Neural progenitor cell (in vitro differentiated cells): ENCODE measurements at regions not wholly inside any gene's neighbourhood (a gene's known extent, or its start where the extent isn't known, plus 50 kb on each side); places are given as distances from the start of the nearest gene placed in this dataset.

Source experiments
- DNase-seq: peaks from one replicate; pipeline ENCODE4 v3.0.0-alpha.2; 2016; ENCODE audit warnings: low spot score
- H2AFZ ChIP-seq: fragments of 200-600 bp; sonication (generic); replicated peaks from 2 replicates; pipeline ENCODE4 v1.6.1; 2016; ENCODE audit warnings: antibody characterized with exemption
- H3F3A ChIP-seq: fragments of 200-600 bp; sonication (generic); 2 replicates; pipeline ENCODE4 v1.6.1; 2016; ENCODE audit warnings: antibody characterized with exemption, low read depth
- H3K27ac ChIP-seq: fragments of 200-600 bp; sonication (generic); 2 replicates; pipeline ENCODE4 v1.5.1; 2016; ENCODE audit warnings: mild to moderate bottlenecking
- H3K27me3 ChIP-seq: fragments of 200-600 bp; sonication (generic); 2 replicates; pipeline ENCODE4 v1.6.1; 2016; ENCODE audit warnings: mild to moderate bottlenecking, moderate library complexity
- H3K36me3 ChIP-seq: fragments of 200-600 bp; sonication (generic); 2 replicates; pipeline ENCODE4 v1.5.1; 2016
- H3K4me1 ChIP-seq: fragments of 200-600 bp; sonication (generic); 2 replicates; pipeline ENCODE4 v1.6.1; 2016; ENCODE audit warnings: mixed run types
- H3K4me2 ChIP-seq: fragments of 200-600 bp; sonication (generic); 2 replicates; pipeline ENCODE4 v1.6.1; 2016
- H3K4me3 ChIP-seq: fragments of 200-600 bp; sonication (generic); 2 replicates; pipeline ENCODE4 v1.5.1; 2016
- H3K79me2 ChIP-seq: fragments of 200-600 bp; sonication (generic); 2 replicates; pipeline ENCODE4 v1.6.1; 2016; ENCODE audit warnings: low read depth
- H3K9ac ChIP-seq: fragments of 200-600 bp; sonication (generic); 2 replicates; pipeline ENCODE4 v1.6.1; 2016
- H3K9me3 ChIP-seq: fragments of 200-600 bp; sonication (generic); 2 replicates; pipeline ENCODE4 v1.5.1; 2016; ENCODE audit warnings: low read depth
- H4K20me1 ChIP-seq: fragments of 200-600 bp; sonication (generic); 2 replicates; pipeline ENCODE4 v1.6.1; 2016; ENCODE audit warnings: low read depth
- H3K27ac Mint-ChIP-seq: 3 replicates; pipeline ENCODE4 v1.8.0; 2021; ENCODE audit warnings: mixed read lengths
- H3K27me3 Mint-ChIP-seq: 2 replicates; pipeline ENCODE4 v1.8.0; 2022; ENCODE audit warnings: low read depth, mild to moderate bottlenecking, inconsistent platforms, moderate library complexity, mixed read lengths; ENCODE audit not compliant: insufficient read depth
- H3K36me3 Mint-ChIP-seq: 3 replicates; pipeline ENCODE4 v1.8.0; 2021; ENCODE audit warnings: mixed read lengths
- H3K4me1 Mint-ChIP-seq: 3 replicates; pipeline ENCODE4 v1.8.0; 2021; ENCODE audit warnings: mixed read lengths
- H3K4me3 Mint-ChIP-seq: 3 replicates; pipeline ENCODE4 v1.8.0; 2021; ENCODE audit warnings: mild to moderate bottlenecking, moderate library complexity, mixed read lengths
- H3K9me3 Mint-ChIP-seq: 3 replicates; pipeline ENCODE4 v1.8.0; 2020; ENCODE audit warnings: mixed read lengths
- CTCF ChIP-seq: fragments of 200-600 bp; sonication (generic); IDR thresholded peaks from 2 replicates; pipeline ENCODE4 v1.5.1; 2017; ENCODE audit warnings: antibody characterized with exemption, mild to moderate bottlenecking
- EZH2 ChIP-seq: fragments of 200-600 bp; sonication (generic); IDR thresholded peaks from 2 replicates; pipeline ENCODE4 v1.6.1; 2017; ENCODE audit warnings: antibody characterized with exemption, mild to moderate bottlenecking, moderate library complexity
- EZH2phosphoT487 ChIP-seq: fragments of 200-600 bp; sonication (generic); IDR thresholded peaks from 2 replicates; pipeline ENCODE4 v1.6.1; 2017; ENCODE audit warnings: antibody characterized with exemption

- no peaks in the 10 kb centered on the region for H3K27me3 Mint-ChIP-seq
- H3K9me3 Mint-ChIP-seq, result peaks cover 10% of the 10 kb centered on the region
- no peak overlapping the region for H3K27ac Mint-ChIP-seq
Measured at GRCh38 chr1:164020391-164020790, 538.6 kb upstream of the PBX1 start.

GRCh38 chr1:164021813-164022212 lies 537.2 kb upstream of the PBX1 start:
- no peak overlapping the region for H3K27ac Mint-ChIP-seq

More at GRCh38 chr1:164020391-164020790, 538.6 kb upstream of the PBX1 start:
- Histone ChIP-seq H4K20me1 (no peaks in the 10 kb centered on the region), H3K4me1 (no peaks in the 10 kb centered on the region), H3K27ac (no peak overlapping the region), H3K9ac (no peak overlapping the region), H3F3A (no peaks in the 10 kb centered on the region), H2AFZ (no peak overlapping the region), H3K4me3 (no peak overlapping the region), H3K79me2 (no peaks in the 10 kb centered on the region), H3K4me2 (no peak overlapping the region), H3K9me3 (peaks cover 5% of the 10 kb centered on the region), H3K27me3 (no peaks in the 10 kb centered on the region), H3K36me3 (no peaks in the 10 kb centered on the region)
- H3K4me1 Mint-ChIP-seq, result no peaks in the 10 kb centered on the region
- TF ChIP-seq EZH2phosphoT487 (no peak), CTCF (no peak), EZH2 (no peak)
- no peak overlapping the region for H3K4me3 Mint-ChIP-seq
- no peaks in the 10 kb centered on the region for H3K36me3 Mint-ChIP-seq
- no peak for DNase-seq

GRCh38 chr1:164033782-164034181 lies 525.2 kb upstream of the PBX1 start:
- Mint-ChIP-seq H3K4me1 (no peaks in the 10 kb centered on the region), H3K36me3 (no peaks in the 10 kb centered on the region), H3K9me3 (peaks cover 4% of the 10 kb centered on the region), H3K4me3 (no peak overlapping the region), H3K27me3 (no peaks in the 10 kb centered on the region), H3K27ac (no peak overlapping the region)
- no peak overlapping the region for H3K27ac ChIP-seq
- H3F3A ChIP-seq, result no peaks in the 10 kb centered on the region
- no peak overlapping the region for H3K4me3 ChIP-seq
- H3K27me3 ChIP-seq, result no peaks in the 10 kb centered on the region
- peaks cover 10% of the 10 kb centered on the region for H3K9me3 ChIP-seq
- H3K9ac ChIP-seq, result no peak overlapping the region
- H3K36me3 ChIP-seq, result no peaks in the 10 kb centered on the region
- no peaks in the 10 kb centered on the region for H3K79me2 ChIP-seq
- H3K4me2 ChIP-seq, result no peak overlapping the region
- H3K4me1 ChIP-seq, result no peaks in the 10 kb centered on the region
- DNase-seq, result no peak
- no peak overlapping the region for H2AFZ ChIP-seq
- TF ChIP-seq CTCF (no peak), EZH2phosphoT487 (no peak), EZH2 (no peak)
- no peaks in the 10 kb centered on the region for H4K20me1 ChIP-seq

More at GRCh38 chr1:164021813-164022212, 537.2 kb upstream of the PBX1 start:
- Histone ChIP-seq H3K9me3 (peaks cover 5% of the 10 kb centered on the region), H3K4me3 (no peak overlapping the region), H2AFZ (no peak overlapping the region), H3K9ac (no peak overlapping the region), H3K4me1 (no peaks in the 10 kb centered on the region), H3F3A (no peaks in the 10 kb centered on the region), H3K79me2 (no peaks in the 10 kb centered on the region), H3K27me3 (no peaks in the 10 kb centered on the region), H3K36me3 (no peaks in the 10 kb centered on the region), H3K4me2 (no peak overlapping the region), H3K27ac (no peak overlapping the region), H4K20me1 (no peaks in the 10 kb centered on the region)
- Mint-ChIP-seq H3K27me3 (no peaks in the 10 kb centered on the region), H3K4me1 (no peaks in the 10 kb centered on the region), H3K36me3 (no peaks in the 10 kb centered on the region), H3K9me3 (peaks cover 10% of the 10 kb centered on the region), H3K4me3 (no peak overlapping the region)
- TF ChIP-seq EZH2, result no peak
- TF ChIP-seq CTCF, result no peak
- no peak for TF ChIP-seq EZH2phosphoT487
- DNase-seq, result no peak

GRCh38 chr1:164040754-164041153 lies 518.2 kb upstream of the PBX1 start:
- Histone ChIP-seq H3K9ac (no peak overlapping the region), H3K79me2 (no peaks in the 10 kb centered on the region), H4K20me1 (no peaks in the 10 kb centered on the region), H3F3A (no peaks in the 10 kb centered on the region), H3K27me3 (no peaks in the 10 kb centered on the region), H3K9me3 (no peaks in the 10 kb centered on the region), H3K36me3 (no peaks in the 10 kb centered on the region), H3K27ac (no peak overlapping the region), H3K4me1 (peaks cover 9% of the 10 kb centered on the region), H2AFZ (no peak overlapping the region), H3K4me3 (no peak overlapping the region), H3K4me2 (no peak overlapping the region)
- no peaks in the 10 kb centered on the region for H3K27me3 Mint-ChIP-seq
- no peaks in the 10 kb centered on the region for H3K36me3 Mint-ChIP-seq
- H3K9me3 Mint-ChIP-seq, result no peaks in the 10 kb centered on the region
- TF ChIP-seq EZH2, result no peak
- TF ChIP-seq EZH2phosphoT487, result no peak
- TF ChIP-seq CTCF, result no peak
- no peak overlapping the region for H3K4me3 Mint-ChIP-seq
- no peaks in the 10 kb centered on the region for H3K4me1 Mint-ChIP-seq
- no peak overlapping the region for H3K27ac Mint-ChIP-seq
- DNase-seq, result no peak
